Testis (tissue), 2 donors: ENCODE measurements at regions not wholly inside any gene's neighbourhood (a gene's known extent, or its start where the extent isn't known, plus 50 kb on each side); places are given as distances from the start of the nearest gene placed in this dataset.

Source experiments
- CTCF ChIP-seq, 3 experiments: fragments of 450-650 bp in 2 of 3; fragments of 200-600 bp in 1 of 3; sonication (generic) in 1 of 3; IDR thresholded peaks; one replicate each; pipeline ENCODE4 v1.5.1; 2016 to 2019; ENCODE audit warnings: antibody characterized with exemption in 3 of 3, mild to moderate bottlenecking in 2 of 3, moderate library complexity in 1 of 3
- POLR2A ChIP-seq: fragments of 450-650 bp; IDR thresholded peaks from one replicate; pipeline ENCODE4 v1.6.1; 2017; ENCODE audit warnings: antibody characterized with exemption, mild to moderate bottlenecking, moderate library complexity

DNA sequence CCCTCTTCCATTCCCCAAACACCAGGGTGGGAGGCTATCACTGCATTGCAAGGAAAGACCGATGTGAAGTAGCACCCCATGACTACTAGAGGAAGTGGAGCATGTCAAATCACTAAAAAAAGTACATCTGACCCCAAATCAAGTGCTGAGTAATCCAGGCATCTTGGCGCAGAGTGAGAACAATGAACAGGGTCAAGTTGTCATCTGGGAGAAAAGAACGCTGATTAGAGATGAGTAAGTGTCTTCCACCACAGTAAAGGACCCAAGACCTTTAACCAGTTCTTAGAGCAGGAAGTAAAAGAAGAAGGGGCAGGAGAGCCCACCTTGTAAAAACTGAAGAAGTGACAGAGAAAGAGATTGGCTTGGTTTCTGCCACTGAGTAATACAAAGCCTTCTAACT, 75.0 kb upstream of the RAD23B start:
- TF ChIP-seq CTCF (IDR thresholded peaks at IDR 0.05) (no peak), POLR2A (no peak)
